Neural cell (in vitro differentiated cells): ENCODE measurements at regions not wholly inside any gene's neighbourhood (a gene's known extent, or its start where the extent isn't known, plus 50 kb on each side); places are given as distances from the start of the nearest gene placed in this dataset.

Experiments
- H2AFZ ChIP-seq: fragments of 200-600, 300-800 bp; sonication (generic), shearing (Covaris generic); 2 replicates; pipeline ENCODE4 v1.6.0; 2014; ENCODE audit warnings: low read depth, mild to moderate bottlenecking, antibody characterized with exemption, low read length, moderate library complexity
- H3F3A ChIP-seq: fragments of 200-600 bp; shearing (Covaris generic); 2 replicates; pipeline ENCODE4 v1.6.1; 2016; ENCODE audit warnings: mild to moderate bottlenecking, moderate library complexity, mixed read lengths, antibody characterized with exemption, low read length; ENCODE audit not compliant: insufficient read depth, poor library complexity, severe bottlenecking
- H3K27ac ChIP-seq: fragments of 200-600, 300-800 bp; sonication (generic), shearing (Covaris generic); 2 replicates; pipeline ENCODE4 v1.5.1; 2014; ENCODE audit warnings: mild to moderate bottlenecking, low read length, moderate library complexity
- H3K27me3 ChIP-seq: fragments of 300-800, 200-600 bp; sonication (generic), shearing (Covaris generic); 2 replicates; pipeline ENCODE4 v1.6.0; 2014; ENCODE audit warnings: mild to moderate bottlenecking, low read depth, low read length, moderate library complexity; ENCODE audit not compliant: insufficient read depth
- H3K36me3 ChIP-seq: fragments of 300-800, 200-600 bp; sonication (generic), shearing (Covaris generic); 2 replicates; pipeline ENCODE4 v1.5.1; 2014; ENCODE audit warnings: mild to moderate bottlenecking, antibody characterized with exemption, low read length, moderate library complexity; ENCODE audit not compliant: insufficient read depth
- H3K4me2 ChIP-seq: fragments of 300-800, 200-600 bp; sonication (generic), shearing (Covaris generic); 2 replicates; pipeline ENCODE4 v1.6.0; 2014; ENCODE audit warnings: mild to moderate bottlenecking, low read length
- H3K4me3 ChIP-seq: fragments of 300-800, 200-600 bp; sonication (generic), shearing (Covaris generic); 2 replicates; pipeline ENCODE4 v1.5.1; 2014; ENCODE audit warnings: mild to moderate bottlenecking, low read length, moderate library complexity
- H3K79me2 ChIP-seq: fragments of 200-600 bp; shearing (Covaris generic); replicated peaks from 2 replicates; pipeline ENCODE4 v1.6.0; 2014; ENCODE audit warnings: mild to moderate bottlenecking, low read length, moderate library complexity; ENCODE audit not compliant: insufficient read depth
- H3K9ac ChIP-seq: fragments of 300-800, 200-600 bp; sonication (generic), shearing (Covaris generic); 2 replicates; pipeline ENCODE4 v1.6.1; 2016; ENCODE audit warnings: mild to moderate bottlenecking, low read length, mixed read lengths
- H3K9me2 ChIP-seq: fragments of 200-600 bp; shearing (Covaris generic); 2 replicates; pipeline ENCODE4 v1.6.1; 2016; ENCODE audit warnings: mild to moderate bottlenecking, low read length, mixed read lengths; ENCODE audit not compliant: insufficient read depth
- H3K9me3 ChIP-seq: fragments of 200-600, 300-800 bp; sonication (generic), shearing (Covaris generic); 2 replicates; pipeline ENCODE4 v1.6.1; 2016; ENCODE audit warnings: mild to moderate bottlenecking, mixed run types, low read length, moderate library complexity, mixed read lengths
- H4K20me1 ChIP-seq: fragments of 200-600 bp; shearing (Covaris generic); 2 replicates; pipeline ENCODE4 v1.6.1; 2016; ENCODE audit warnings: mild to moderate bottlenecking, mixed run types; ENCODE audit not compliant: insufficient read depth
- CTCF ChIP-seq: fragments of 450-650 bp; IDR thresholded peaks from 2 replicates; pipeline ENCODE4 v1.5.1; 2014; ENCODE audit warnings: antibody characterized with exemption, mild to moderate bottlenecking, moderate library complexity; ENCODE audit not compliant: poor library complexity, severe bottlenecking
- EP300 ChIP-seq: fragments of 450-650 bp; conservative IDR thresholded peaks from 2 replicates; pipeline ENCODE4 v1.6.1; 2014; ENCODE audit warnings: antibody characterized with exemption, mild to moderate bottlenecking, moderate library complexity; ENCODE audit not compliant: poor library complexity, severe bottlenecking
- EZH2 ChIP-seq: fragments of 200-600, 300-800 bp; shearing (Covaris generic), sonication (generic); IDR thresholded peaks from 2 replicates; pipeline ENCODE4 v1.6.1; 2014; ENCODE audit warnings: antibody characterized with exemption, low read length, borderline replicate concordance, mild to moderate bottlenecking; ENCODE audit not compliant: insufficient read depth, poor library complexity, severe bottlenecking
- MXI1 ChIP-seq: fragments of 450-650 bp; conservative IDR thresholded peaks from 2 replicates; pipeline ENCODE4 v1.6.1; 2014; ENCODE audit warnings: antibody characterized with exemption, mild to moderate bottlenecking; ENCODE audit not compliant: poor library complexity, severe bottlenecking
- POLR2AphosphoS5 ChIP-seq: IDR thresholded peaks from 2 replicates; pipeline ENCODE4 v1.6.1; 2012
- RAD21 ChIP-seq: fragments of 450-650 bp; conservative IDR thresholded peaks from 2 replicates; pipeline ENCODE4 v1.6.1; 2014; ENCODE audit warnings: antibody characterized with exemption, mild to moderate bottlenecking, moderate library complexity
- REST ChIP-seq: IDR thresholded peaks from 2 replicates; pipeline ENCODE4 v1.6.1; 2012; ENCODE audit warnings: borderline replicate concordance
- SMC3 ChIP-seq: fragments of 450-650 bp; conservative IDR thresholded peaks from 2 replicates; pipeline ENCODE4 v1.6.1; 2014; ENCODE audit warnings: antibody characterized with exemption, mild to moderate bottlenecking, moderate library complexity; ENCODE audit not compliant: poor library complexity
- TAF1 ChIP-seq: IDR thresholded peaks from 2 replicates; pipeline ENCODE4 v1.6.1; 2012; ENCODE audit warnings: low read depth

- no peak overlapping the region for H3K9ac ChIP-seq
- no peaks in the 10 kb centered on the region for H3K9me3 ChIP-seq
- H3K79me2 ChIP-seq, result no peaks in the 10 kb centered on the region
- no peak overlapping the region for H3K4me2 ChIP-seq
- H2AFZ ChIP-seq, result no peak overlapping the region
- TF ChIP-seq POLR2AphosphoS5, result no peak
- no peak for TF ChIP-seq MXI1
- TF ChIP-seq SMC3, result no peak
- TF ChIP-seq REST, result no peak
- no peak for TF ChIP-seq EZH2
- no peak for TF ChIP-seq EP300
- TF ChIP-seq TAF1, result no peak
- TF ChIP-seq RAD21, result no peak
- no peak for TF ChIP-seq CTCF
- H3K27me3 ChIP-seq, result no peaks in the 10 kb centered on the region
- no peaks in the 10 kb centered on the region for H3K9me2 ChIP-seq
- no peaks in the 10 kb centered on the region for H4K20me1 ChIP-seq
- H3K27ac ChIP-seq, result no peak overlapping the region
- no peaks in the 10 kb centered on the region for H3K36me3 ChIP-seq
- H3K4me3 ChIP-seq, result no peak overlapping the region
- H3F3A ChIP-seq, result no peaks in the 10 kb centered on the region
These were observed 145.0 kb upstream of the CT83 start for GRCh38 chrX:116607776-116608175.

- H3K27ac ChIP-seq, result no peak overlapping the region
These were observed 142.8 kb upstream of the CT83 start for GRCh38 chrX:116605576-116605975.

More at GRCh38 chrX:116605576-116605975, 142.8 kb upstream of the CT83 start:
- Histone ChIP-seq H3K9me3 (no peaks in the 10 kb centered on the region), H3K4me2 (no peak overlapping the region), H3K9me2 (no peaks in the 10 kb centered on the region), H2AFZ (no peak overlapping the region), H3K79me2 (no peaks in the 10 kb centered on the region), H3K27me3 (no peaks in the 10 kb centered on the region), H3K4me3 (no peak overlapping the region), H3K9ac (no peak overlapping the region), H3K36me3 (no peaks in the 10 kb centered on the region), H4K20me1 (no peaks in the 10 kb centered on the region), H3F3A (no peaks in the 10 kb centered on the region)
- TF ChIP-seq REST, result no peak
- no peak for TF ChIP-seq EP300
- no peak for TF ChIP-seq POLR2AphosphoS5
- no peak for TF ChIP-seq TAF1
- no peak for TF ChIP-seq EZH2
- TF ChIP-seq CTCF, result no peak
- no peak for TF ChIP-seq RAD21
- no peak for TF ChIP-seq MXI1
- TF ChIP-seq SMC3, result no peak
